ENCODE measurements at regions not wholly inside any gene's neighbourhood (a gene's known extent, or its start where the extent isn't known, plus 50 kb on each side); places are given as distances from the start of the nearest gene placed in this dataset.

GRCh38 chr14:25484906-25485305, 435.0 kb upstream of the STXBP6 start:
- no peaks in the 10 kb centered on the region for H4K20me1 ChIP-seq (ENCODE audit: low read depth, low read length)
- H3K4me2 ChIP-seq (ENCODE audit: low read depth, low read length, poor library complexity, severe bottlenecking) = no peak overlapping the region
- H3K9me3 ChIP-seq (ENCODE audit: insufficient read depth, low read length) = no peaks in the 10 kb centered on the region; the same call in 1 of the 2 replicates
- H3K79me2 ChIP-seq (ENCODE audit: insufficient read depth, low read length) = no peaks in the 10 kb centered on the region
- no peak overlapping the region for H2AFZ ChIP-seq (ENCODE audit: low read depth, low read length, severe bottlenecking)
- no peak overlapping the region for H3K27ac ChIP-seq (ENCODE audit: low read depth, low read length)
- no peaks in the 10 kb centered on the region for H3K27me3 ChIP-seq (ENCODE audit: low read length)
- no peaks in the 10 kb centered on the region for H3K36me3 ChIP-seq (ENCODE audit: low read length)
- no peaks in the 10 kb centered on the region for H3F3A ChIP-seq (ENCODE audit: insufficient read depth)
- no peaks in the 10 kb centered on the region for H3K9me2 ChIP-seq (replicated peaks; ENCODE audit: insufficient read depth, low read length)
- no peak overlapping the region for H3K9ac ChIP-seq (ENCODE audit: low read length)
- no peak overlapping the region for H3K4me3 ChIP-seq (ENCODE audit: insufficient read depth, low read length, poor library complexity, severe bottlenecking)
- TF ChIP-seq EZH2phosphoT487 (conservative IDR thresholded peaks at IDR 0.05; ENCODE audit: low read length) (no peak), CTCF (IDR thresholded peaks at IDR 0.05; ENCODE audit: insufficient read depth, low read length, poor library complexity, severe bottlenecking) (no peak)

GRCh38 chr14:25484235-25484634, 434.3 kb upstream of the STXBP6 start:
- H4K20me1 ChIP-seq (ENCODE audit: low read depth, low read length) = no peaks in the 10 kb centered on the region
- no peaks in the 10 kb centered on the region for H3K9me3 ChIP-seq (ENCODE audit: insufficient read depth, low read length)
- no peaks in the 10 kb centered on the region for H3F3A ChIP-seq (ENCODE audit: insufficient read depth)
- TF ChIP-seq CTCF (IDR thresholded peaks at IDR 0.05; ENCODE audit: insufficient read depth, low read length, poor library complexity, severe bottlenecking) = no peak
- no peak overlapping the region for H3K4me3 ChIP-seq (ENCODE audit: insufficient read depth, low read length, poor library complexity, severe bottlenecking)
- no peak overlapping the region for H3K4me2 ChIP-seq (ENCODE audit: low read depth, low read length, poor library complexity, severe bottlenecking)
- no peak overlapping the region for H3K27ac ChIP-seq (ENCODE audit: low read depth, low read length)
- H3K36me3 ChIP-seq (ENCODE audit: low read length) = no peaks in the 10 kb centered on the region
- no peak overlapping the region for H2AFZ ChIP-seq (ENCODE audit: low read depth, low read length, severe bottlenecking)
- H3K9me2 ChIP-seq (replicated peaks; ENCODE audit: insufficient read depth, low read length) = no peaks in the 10 kb centered on the region
- no peaks in the 10 kb centered on the region for H3K79me2 ChIP-seq (ENCODE audit: insufficient read depth, low read length)
- H3K27me3 ChIP-seq (ENCODE audit: low read length) = no peaks in the 10 kb centered on the region
- H3K9ac ChIP-seq (ENCODE audit: low read length) = no peak overlapping the region

GRCh38 chr14:25477316-25478098, 427.6 kb upstream of the STXBP6 start:
- Histone ChIP-seq H3K4me2 (ENCODE audit: low read depth, low read length, poor library complexity, severe bottlenecking) (no peak overlapping the region), H3F3A (ENCODE audit: insufficient read depth) (no peaks in the 10 kb centered on the region), H3K9me3 (ENCODE audit: insufficient read depth, low read length) (no peaks in the 10 kb centered on the region), H4K20me1 (ENCODE audit: low read depth, low read length) (no peaks in the 10 kb centered on the region), H3K27me3 (ENCODE audit: low read length) (no peaks in the 10 kb centered on the region), H3K79me2 (ENCODE audit: insufficient read depth, low read length) (no peaks in the 10 kb centered on the region), H3K27ac (ENCODE audit: low read depth, low read length) (no peak overlapping the region), H3K36me3 (ENCODE audit: low read length) (no peaks in the 10 kb centered on the region), H2AFZ (ENCODE audit: low read depth, low read length, severe bottlenecking) (no peak overlapping the region), H3K9ac (ENCODE audit: low read length) (no peak overlapping the region), H3K9me2 (replicated peaks; ENCODE audit: insufficient read depth, low read length) (no peaks in the 10 kb centered on the region), H3K4me3 (ENCODE audit: insufficient read depth, low read length, poor library complexity, severe bottlenecking) (no peak overlapping the region)
- no peak for TF ChIP-seq CTCF (IDR thresholded peaks at IDR 0.05; ENCODE audit: insufficient read depth, low read length, poor library complexity, severe bottlenecking)
- TF ChIP-seq EZH2phosphoT487 (conservative IDR thresholded peaks at IDR 0.05; ENCODE audit: low read length) = no peak
